Stimulated activated CD8-positive, alpha-beta memory T cell treated with anti-CD3 and anti-CD28 coated beads, Interleukin-4, amount 100 ng/mL, for 4 hours (primary cell): ENCODE measurements at regions not wholly inside any gene's neighbourhood (a gene's known extent, or its start where the extent isn't known, plus 50 kb on each side); places are given as distances from the start of the nearest gene placed in this dataset.

Source experiments
- DNase-seq, 2 donors: peaks; one replicate each; pipeline ENCODE4 v3.0.0-alpha.2; 2020; ENCODE audit warnings: low read depth in 2 of 2, low spot score in 1 of 2

GRCh38 chr1:87560137-87560536, 231.5 kb downstream of the LMO4 start:
- no peak for DNase-seq

GRCh38 chr1:87560601-87561360, 232.1 kb downstream of the LMO4 start:
- no peak for DNase-seq

- no peak for DNase-seq
Measured at GRCh38 chr1:87563211-87563610, 234.5 kb downstream of the LMO4 start.

- DNase-seq = no peak
Measured at GRCh38 chr1:87565861-87566260, 237.2 kb downstream of the LMO4 start.

DNA sequence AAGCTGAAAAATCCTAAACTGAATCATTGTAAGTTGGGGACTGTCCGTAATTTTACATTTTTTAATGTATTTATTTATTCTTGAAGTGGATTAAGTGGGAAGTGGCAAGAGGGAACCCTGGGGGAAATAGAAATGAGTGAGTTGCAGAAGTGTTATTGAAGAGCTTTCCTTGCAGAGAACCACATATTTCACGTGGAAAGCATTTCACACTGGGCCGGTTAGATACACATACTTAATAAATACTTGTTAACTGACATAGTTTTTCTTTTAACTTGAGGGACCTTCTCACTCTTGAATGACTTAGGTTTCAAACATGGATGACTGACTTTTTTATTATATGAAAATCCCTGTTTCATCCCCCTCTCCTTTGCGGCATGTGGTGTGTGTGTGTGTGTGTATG, 239.3 kb downstream of the LMO4 start:
- no peak for DNase-seq

DNA sequence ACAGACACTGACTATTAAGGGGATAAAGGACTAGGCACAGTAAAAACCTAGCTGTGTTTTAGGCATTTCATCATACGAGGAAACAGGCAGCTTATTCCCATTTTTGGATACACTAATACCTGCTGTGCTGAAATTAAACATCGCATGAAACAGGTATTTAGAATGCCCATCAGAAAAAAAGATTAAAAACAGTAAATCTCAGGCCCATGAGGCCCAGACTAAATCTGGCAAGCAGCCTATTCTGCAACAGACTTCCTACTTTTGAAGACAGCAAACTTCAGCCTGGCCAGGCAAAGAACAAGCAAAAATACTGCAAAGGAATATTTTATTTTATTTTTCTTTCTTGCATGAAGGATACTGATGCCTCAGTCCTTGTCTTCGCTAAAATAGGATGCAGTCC, 240.2 kb downstream of the LMO4 start:
- DNase-seq = no peak

GRCh38 chr1:87572008-87572407, 243.3 kb downstream of the LMO4 start:
- no peak for DNase-seq

DNA sequence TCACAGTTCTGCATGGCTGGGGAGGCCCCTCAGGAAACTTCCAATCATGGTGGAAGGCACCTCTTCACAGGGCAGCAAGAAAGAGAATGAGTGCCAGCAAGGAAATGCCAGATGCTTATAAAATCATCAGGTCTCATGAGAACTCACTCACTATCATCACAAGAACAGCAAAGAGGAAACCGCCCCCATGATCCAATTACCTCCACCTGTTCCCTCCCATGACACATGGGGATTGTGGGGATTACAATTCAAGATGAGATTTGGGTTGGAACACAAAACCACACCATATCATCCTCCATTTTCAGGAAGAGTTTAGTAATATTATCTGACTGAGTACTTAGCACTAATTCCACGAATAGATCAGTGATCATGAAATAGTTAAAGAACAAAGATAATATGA, 244.2 kb downstream of the LMO4 start:
- DNase-seq = no peak

- no peak for DNase-seq
Measured at GRCh38 chr1:87575528-87575927, 246.8 kb downstream of the LMO4 start.

DNA sequence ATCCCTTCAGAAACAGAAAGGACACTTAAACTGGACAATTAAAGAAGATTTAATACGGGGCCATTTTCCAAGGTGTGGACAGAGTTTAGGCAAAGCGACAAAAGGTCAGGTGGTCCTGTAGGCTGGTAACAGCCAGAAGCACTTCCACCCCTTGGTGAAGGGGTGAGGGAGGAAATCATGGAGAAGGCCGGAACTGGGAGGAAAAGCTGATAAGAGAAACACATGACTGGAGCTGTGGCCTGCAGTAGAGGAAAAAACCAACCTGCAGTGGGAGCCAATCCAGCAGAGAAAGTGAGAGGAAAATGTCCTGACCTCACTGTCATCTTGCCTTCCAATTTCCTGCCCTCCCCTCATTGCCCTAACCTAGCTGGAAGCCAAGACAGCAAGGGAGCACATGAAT, 249.8 kb downstream of the LMO4 start:
- no peak for DNase-seq

- no peak for DNase-seq
Measured at GRCh38 chr1:87583459-87583858, 254.8 kb downstream of the LMO4 start.

DNA sequence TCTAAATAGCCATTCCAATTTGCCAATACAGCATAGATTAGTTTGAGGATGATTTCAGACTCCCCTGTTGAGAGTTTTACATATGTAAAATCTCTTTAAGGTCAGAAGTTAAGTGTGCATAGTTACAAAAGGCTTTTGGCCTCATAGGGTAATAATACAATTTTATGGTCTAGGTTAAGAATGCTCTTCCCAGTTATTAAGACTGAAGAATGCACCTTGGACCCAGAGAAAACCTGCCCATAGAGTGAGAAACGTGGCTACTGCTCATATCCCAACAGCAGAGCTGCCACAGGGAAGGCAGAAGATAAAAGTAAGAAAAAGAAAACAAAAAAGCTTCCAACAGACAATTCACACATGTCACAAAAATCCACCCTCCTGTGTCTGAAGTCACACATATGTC, 255.9 kb downstream of the LMO4 start:
- DNase-seq = no peak

DNA sequence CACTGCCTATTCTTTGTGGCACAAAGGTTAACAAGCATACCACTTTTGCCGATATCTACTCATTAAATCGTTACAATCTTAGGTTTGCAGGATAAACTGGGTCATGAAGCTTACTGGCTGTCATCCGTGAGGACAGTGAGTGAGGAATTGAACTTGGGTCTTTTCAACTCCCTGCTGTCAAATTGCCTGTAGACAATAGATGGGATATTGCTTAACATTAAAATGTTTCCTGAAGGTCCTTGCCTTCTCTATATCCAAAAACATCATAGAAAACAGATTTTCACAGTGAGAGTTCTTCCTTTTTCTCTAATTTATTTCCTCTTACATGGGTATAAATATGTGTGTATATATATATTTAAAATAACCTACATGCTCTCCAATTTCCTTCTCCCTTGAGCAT, 257.8 kb downstream of the LMO4 start:
- no peak for DNase-seq

DNA sequence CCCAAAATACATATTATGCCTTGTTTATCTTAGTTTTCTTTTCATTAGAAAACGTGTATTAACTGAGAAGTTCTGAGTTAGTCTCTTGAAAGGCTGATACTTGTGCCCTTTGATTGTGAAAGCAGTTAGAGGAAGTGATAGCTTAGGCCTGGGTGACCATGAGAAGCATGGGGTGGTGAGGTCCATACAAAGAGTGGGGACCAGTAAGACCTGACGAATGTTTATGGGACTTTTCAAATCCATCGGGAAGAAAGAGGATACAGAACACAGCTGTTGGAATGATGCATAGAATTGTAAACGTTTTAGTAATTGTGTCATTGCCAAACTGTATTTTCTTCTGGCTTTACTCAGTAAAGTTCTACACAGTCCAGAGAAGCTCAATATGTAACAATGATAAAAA, 259.8 kb downstream of the LMO4 start:
- no peak for DNase-seq

GRCh38 chr1:87591492-87591891, 262.8 kb downstream of the LMO4 start:
- DNase-seq = no peak

- no peak for DNase-seq
Measured at GRCh38 chr1:87592156-87592555, 263.5 kb downstream of the LMO4 start.

DNA sequence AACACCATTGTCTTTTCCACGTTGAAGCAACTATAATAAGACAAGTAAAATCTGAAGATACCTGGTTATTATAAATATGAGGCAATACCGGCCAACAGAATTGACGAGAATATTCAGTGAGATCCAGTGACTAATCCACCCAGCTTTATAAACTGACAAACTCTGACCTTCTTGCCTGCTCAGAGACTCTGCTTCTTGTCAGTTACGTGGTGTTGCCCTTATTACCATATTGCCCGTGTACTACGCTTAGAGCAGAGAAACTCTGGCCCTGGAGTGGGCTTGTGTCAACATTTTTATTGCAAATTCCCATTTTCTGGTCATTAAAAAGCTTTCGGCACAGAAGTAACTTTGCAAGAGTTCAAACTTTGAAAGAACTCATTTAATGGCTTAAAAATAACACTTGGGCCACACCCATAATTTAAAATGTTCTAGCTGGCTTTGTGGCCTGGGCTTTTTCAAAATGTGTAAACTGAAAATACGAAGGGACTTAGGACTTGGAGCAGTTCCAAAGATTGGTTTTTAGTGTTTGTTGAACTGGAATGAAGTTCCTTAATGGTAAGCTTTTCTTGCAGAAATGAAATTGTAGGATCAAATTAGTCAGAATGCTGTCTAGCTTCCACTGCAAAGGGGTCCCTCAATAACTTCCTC, 266.2 kb downstream of the LMO4 start:
- DNase-seq = no peak

- DNase-seq = no peak
Measured at GRCh38 chr1:87595384-87595781, 266.7 kb downstream of the LMO4 start.

DNA sequence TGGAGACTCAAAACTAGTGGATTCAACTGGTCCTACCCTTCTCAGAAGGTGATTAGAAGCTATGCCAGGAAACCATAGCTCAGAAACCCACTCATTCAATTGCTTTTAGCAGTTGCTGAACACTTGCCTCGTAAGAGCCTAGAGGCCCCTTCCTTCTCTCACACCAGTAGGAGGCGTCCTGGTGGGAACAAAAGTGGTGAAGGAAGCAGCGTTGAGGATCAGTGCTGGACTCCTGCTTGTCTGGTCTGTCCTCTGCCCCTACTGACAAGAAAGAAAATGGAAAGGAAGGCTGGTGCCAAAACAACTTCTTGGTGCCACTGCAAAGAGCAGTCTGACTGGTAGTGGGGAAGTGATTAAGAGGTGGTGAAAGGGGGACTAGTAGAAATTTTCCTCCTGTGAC, 269.7 kb downstream of the LMO4 start:
- DNase-seq = no peak

- DNase-seq = no peak
Measured at GRCh38 chr1:87599569-87599968, 270.9 kb downstream of the LMO4 start.

DNA sequence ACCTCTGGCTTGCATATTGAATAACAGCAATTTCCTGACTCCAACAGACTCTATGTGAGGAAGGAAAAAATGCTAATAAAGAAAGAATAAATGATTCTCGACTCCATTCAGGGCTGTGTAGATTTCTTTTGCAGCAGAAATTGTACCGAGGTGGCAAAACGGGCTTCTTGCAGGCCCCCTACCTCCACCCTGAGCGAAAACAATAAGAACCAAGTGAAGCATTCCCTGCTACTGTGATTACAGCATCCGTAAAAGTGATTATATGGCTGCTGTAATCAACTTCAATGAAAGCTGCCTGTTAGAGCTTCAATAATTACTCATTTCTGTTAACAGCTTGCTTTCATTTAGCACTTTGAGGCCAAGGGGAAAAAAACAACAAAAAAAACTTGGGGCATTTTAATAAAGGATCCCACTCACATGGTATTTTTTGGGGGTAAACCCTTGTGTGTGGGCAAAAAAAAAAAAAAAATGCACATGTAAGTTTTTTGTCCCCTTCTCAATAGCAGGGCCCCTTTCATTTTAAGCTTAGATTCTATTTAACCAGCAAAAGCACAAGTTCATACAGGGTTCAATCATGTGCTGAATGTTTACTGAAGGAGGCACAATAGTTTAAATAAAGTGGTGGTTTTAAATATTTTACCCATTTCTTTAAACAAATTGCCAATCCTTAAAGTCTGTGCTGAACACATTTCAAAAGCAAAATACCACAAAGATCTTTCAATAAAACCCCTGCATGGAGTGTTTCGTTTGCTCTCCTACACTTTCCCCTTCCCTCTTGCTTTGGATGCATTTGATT, 271.6 kb downstream of the LMO4 start:
- DNase-seq = no peak

GRCh38 chr1:87600854-87601253, 272.2 kb downstream of the LMO4 start:
- no peak for DNase-seq
